Activated CD4-positive, alpha-beta T cell treated with anti-CD3 and anti-CD28 coated beads, Interleukin-2, Interleukin-6, amounts not matched to agents 100 ng/mL and 50 ng/mL, durations not matched to agents 16 hours and 8 hours (primary cell): ENCODE measurements at regions not wholly inside any gene's neighbourhood (a gene's known extent, or its start where the extent isn't known, plus 50 kb on each side); places are given as distances from the start of the nearest gene placed in this dataset.

Source experiments
- DNase-seq: peaks from one replicate; pipeline ENCODE4 v3.0.0-alpha.2; 2020

- DNase-seq = no peak
Observed at GRCh38 chr20:11376420-11376819, 541.3 kb upstream of the BTBD3 start.

- DNase-seq = no peak
Observed at GRCh38 chr20:11376998-11377397, 540.7 kb upstream of the BTBD3 start.

GRCh38 chr20:11377761-11378160 is 539.9 kb upstream of the BTBD3 start:
- DNase-seq = no peak

GRCh38 chr20:11378252-11378651 is 539.4 kb upstream of the BTBD3 start:
- no peak for DNase-seq

- DNase-seq = no peak
Observed at GRCh38 chr20:11379257-11380011, 538.3 kb upstream of the BTBD3 start.

- DNase-seq = no peak
Observed at GRCh38 chr20:11380283-11380682, 537.4 kb upstream of the BTBD3 start.

GRCh38 chr20:11387189-11387754 is 530.4 kb upstream of the BTBD3 start:
- DNase-seq = no peak

- no peak for DNase-seq
Observed at GRCh38 chr20:11389186-11389585, 528.5 kb upstream of the BTBD3 start.

GRCh38 chr20:11391591-11391990 is 526.1 kb upstream of the BTBD3 start:
- DNase-seq = no peak

GRCh38 chr20:11394145-11394833 is 523.4 kb upstream of the BTBD3 start:
- DNase-seq = no peak

GRCh38 chr20:11395581-11395980 is 522.1 kb upstream of the BTBD3 start:
- no peak for DNase-seq

GRCh38 chr20:11401988-11402387 is 515.7 kb upstream of the BTBD3 start:
- no peak for DNase-seq

GRCh38 chr20:11403711-11404110 is 514.0 kb upstream of the BTBD3 start:
- no peak for DNase-seq

- no peak for DNase-seq
Observed at GRCh38 chr20:11406877-11407276, 510.8 kb upstream of the BTBD3 start.

- DNase-seq = no peak
Observed at GRCh38 chr20:11409561-11409960, 508.1 kb upstream of the BTBD3 start.

GRCh38 chr20:11411765-11412164 is 505.9 kb upstream of the BTBD3 start:
- DNase-seq = no peak

- no peak for DNase-seq
Observed at GRCh38 chr20:11426948-11427347, 490.7 kb upstream of the BTBD3 start.

- DNase-seq = no peak
Observed at GRCh38 chr20:11429168-11429567, 488.5 kb upstream of the BTBD3 start.

GRCh38 chr20:11429889-11430519 is 487.7 kb upstream of the BTBD3 start:
- no peak for DNase-seq

GRCh38 chr20:11430652-11431051 is 487.0 kb upstream of the BTBD3 start:
- DNase-seq = no peak

- DNase-seq = no peak
Observed at GRCh38 chr20:11431621-11432020, 486.1 kb upstream of the BTBD3 start.

- no peak for DNase-seq
Observed at GRCh38 chr20:11432407-11432806, 485.3 kb upstream of the BTBD3 start.

GRCh38 chr20:11436113-11436905 is 481.4 kb upstream of the BTBD3 start:
- DNase-seq = no peak
